ENCODE measurements at regions not wholly inside any gene's neighbourhood (a gene's known extent, or its start where the extent isn't known, plus 50 kb on each side); places are given as distances from the start of the nearest gene placed in this dataset.

- TF ChIP-seq CTCF (IDR thresholded peaks at IDR 0.05) (no peak), POLR2A (IDR thresholded peaks at IDR 0.05) (no peak)
These were observed 102.2 kb downstream of the PPP1R3A start for GRCh38 chr7:113816639-113817038.

Data from esophagus squamous epithelium (tissue), 4 donors.